ENCODE measurements at regions not wholly inside any gene's neighbourhood (a gene's known extent, or its start where the extent isn't known, plus 50 kb on each side); places are given as distances from the start of the nearest gene placed in this dataset.

DNA sequence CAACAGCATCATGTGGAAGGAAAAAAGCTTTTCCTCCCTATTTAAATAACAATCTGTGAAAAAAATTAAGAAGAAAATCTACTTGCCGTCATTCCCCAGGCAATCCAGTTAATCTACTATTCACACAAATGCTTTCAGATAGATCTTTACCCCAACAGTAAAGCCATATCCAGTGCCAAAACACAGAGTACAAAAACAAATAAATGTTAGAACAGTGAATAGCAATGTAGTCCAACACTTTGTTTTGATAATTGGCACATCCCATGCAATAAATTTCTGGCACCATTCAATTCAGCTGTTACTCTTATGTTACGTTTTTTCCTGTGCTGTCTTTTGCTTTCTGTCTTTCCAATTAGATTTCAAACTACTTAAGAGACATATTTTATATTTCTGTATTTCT lies 2245.5 kb upstream of the WWC1 start:
- TF ChIP-seq CTCF (IDR thresholded peaks at IDR 0.05; ENCODE audit: insufficient read depth, low read depth, low read length, missing control alignments) = no peak
- no peak for DNase-seq (ENCODE audit: low read depth)
- H3K4me3 ChIP-seq (ENCODE audit: low read length) = no peak overlapping the region

- no peak overlapping the region for H3K4me3 ChIP-seq (ENCODE audit: low read length)
- no peak for TF ChIP-seq CTCF (IDR thresholded peaks at IDR 0.05; ENCODE audit: insufficient read depth, low read depth, low read length, missing control alignments)
- no peak for DNase-seq (ENCODE audit: low read depth)
These were observed 2244.5 kb upstream of the WWC1 start for GRCh38 chr5:166046956-166047355.

DNA sequence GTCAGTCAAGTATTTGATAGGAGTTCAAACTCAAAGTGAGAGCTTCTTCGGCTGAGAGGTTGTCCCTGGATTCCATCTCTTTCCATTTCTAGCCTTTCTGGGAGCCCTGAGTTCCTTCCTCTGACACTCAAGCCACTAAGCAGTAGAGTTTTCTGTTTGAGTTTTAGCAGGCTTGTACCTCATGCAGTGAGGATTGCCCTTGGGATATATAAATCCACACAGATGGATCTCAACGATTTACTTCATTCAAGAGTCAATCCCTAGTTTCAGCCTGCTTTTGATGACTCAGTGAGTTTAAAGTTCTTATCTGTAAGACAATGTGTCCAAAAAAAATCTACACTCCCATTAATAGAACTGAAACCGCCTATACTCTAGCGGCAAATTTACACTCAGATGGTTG lies 2240.9 kb upstream of the WWC1 start:
- no peak overlapping the region for H3K4me3 ChIP-seq (ENCODE audit: low read length)
- no peak for DNase-seq (ENCODE audit: low read depth)
- TF ChIP-seq CTCF (IDR thresholded peaks at IDR 0.05; ENCODE audit: insufficient read depth, low read depth, low read length, missing control alignments) = no peak

DNA sequence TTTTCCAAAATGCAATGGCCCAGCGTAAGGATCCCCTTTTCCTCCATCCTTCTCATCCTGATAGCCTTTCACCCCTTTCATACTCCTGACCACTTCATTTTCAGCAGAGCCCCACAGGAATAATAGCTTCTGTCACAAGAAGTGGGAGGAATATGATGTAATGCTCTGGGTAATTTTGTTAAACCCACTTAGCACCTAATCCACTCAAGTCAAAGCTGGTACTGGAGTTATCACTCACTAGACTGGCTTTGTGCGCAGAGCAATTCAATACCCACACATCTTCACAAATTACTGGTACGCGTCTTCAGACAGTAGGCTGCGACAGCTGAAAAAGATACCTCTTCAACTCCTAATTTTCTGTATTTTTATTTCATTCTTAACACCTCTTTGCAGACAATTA lies 2232.8 kb upstream of the WWC1 start:
- no peak for TF ChIP-seq CTCF (IDR thresholded peaks at IDR 0.05; ENCODE audit: insufficient read depth, low read depth, low read length, missing control alignments)

DNA sequence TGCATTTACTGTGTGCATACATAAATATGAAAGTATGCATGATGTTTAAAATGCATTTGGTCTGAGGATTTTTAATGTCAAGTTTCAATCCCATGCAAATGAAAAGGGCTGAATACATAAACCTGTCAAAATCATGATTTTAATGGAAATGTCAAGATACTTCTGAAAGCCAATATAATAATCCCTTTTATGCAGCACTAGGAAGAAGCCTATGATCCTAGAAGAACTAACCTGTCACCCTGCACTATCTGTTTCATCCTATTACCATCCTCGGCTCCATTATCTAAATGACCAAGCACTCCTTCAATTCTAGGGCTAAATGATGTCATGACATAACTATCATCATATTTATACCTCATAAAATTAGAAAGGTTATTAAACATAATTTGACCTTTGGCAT lies 2229.4 kb upstream of the WWC1 start:
- no peak for TF ChIP-seq CTCF (IDR thresholded peaks at IDR 0.05; ENCODE audit: insufficient read depth, low read depth, low read length, missing control alignments)
- no peak overlapping the region for H3K4me3 ChIP-seq (ENCODE audit: low read length)
- no peak for DNase-seq (ENCODE audit: low read depth)

More for the DNA sequence above, 2232.8 kb upstream of the WWC1 start:
- no peak overlapping the region for H3K4me3 ChIP-seq (ENCODE audit: low read length)
- DNase-seq (ENCODE audit: low read depth) = no peak

- H3K4me3 ChIP-seq (ENCODE audit: low read length) = no peak overlapping the region
These were observed 2228.7 kb upstream of the WWC1 start for GRCh38 chr5:166062719-166063118.

More at GRCh38 chr5:166062719-166063118, 2228.7 kb upstream of the WWC1 start:
- DNase-seq (ENCODE audit: low read depth) = no peak
- no peak for TF ChIP-seq CTCF (IDR thresholded peaks at IDR 0.05; ENCODE audit: insufficient read depth, low read depth, low read length, missing control alignments)
